GM12872 (cell line): ENCODE measurements at regions not wholly inside any gene's neighbourhood (a gene's known extent, or its start where the extent isn't known, plus 50 kb on each side); places are given as distances from the start of the nearest gene placed in this dataset.

Experiments
- CTCF ChIP-seq: IDR thresholded peaks from 3 replicates; pipeline ENCODE4 v1.5.1; 2011; ENCODE audit warnings: low read depth, mild to moderate bottlenecking, low read length, moderate library complexity; ENCODE audit not compliant: insufficient read depth

GRCh38 chr9:107638521-107639310 is 149.1 kb upstream of the KLF4 start:
- TF ChIP-seq CTCF, result no peak

GRCh38 chr9:107637421-107638420 is 148.2 kb upstream of the KLF4 start:
- no peak for TF ChIP-seq CTCF

- no peak for TF ChIP-seq CTCF
Observed at GRCh38 chr9:107636571-107637381, 147.2 kb upstream of the KLF4 start.

GRCh38 chr9:107635803-107636174 is 146.2 kb upstream of the KLF4 start:
- TF ChIP-seq CTCF, result no peak

GRCh38 chr9:107635101-107635802 is 145.7 kb upstream of the KLF4 start:
- TF ChIP-seq CTCF, result no peak

- no peak for TF ChIP-seq CTCF
Observed at GRCh38 chr9:107633406-107633805, 143.8 kb upstream of the KLF4 start.
